RWPE2 (cell line): ENCODE measurements at regions not wholly inside any gene's neighbourhood (a gene's known extent, or its start where the extent isn't known, plus 50 kb on each side); places are given as distances from the start of the nearest gene placed in this dataset.

Experiments used
- ATAC-seq: fragments of 200-7000 bp; cut with Tn5 transposase; 3 replicates; pipeline ENCODE4 v1.9.1; 2021; ENCODE audit warnings: low read depth
- DNase-seq: peaks from one replicate; pipeline ENCODE4 v3.0.0-alpha.2; 2020; ENCODE audit warnings: low spot score
- H3K27ac ChIP-seq: fragments of 450-650 bp; 2 replicates; pipeline ENCODE4 v1.5.1; 2017; ENCODE audit warnings: mild to moderate bottlenecking; ENCODE audit not compliant: poor library complexity, severe bottlenecking
- H3K27me3 ChIP-seq: fragments of 250-450 bp; sonication (Bioruptor Pico); 2 replicates; pipeline ENCODE4 v1.5.1; 2021; ENCODE audit warnings: mild to moderate bottlenecking, moderate library complexity; ENCODE audit not compliant: insufficient read depth, poor library complexity, severe bottlenecking
- H3K36me3 ChIP-seq: fragments of 250-450 bp; sonication (Bioruptor Pico); 2 replicates; pipeline ENCODE4 v1.5.1; 2020; ENCODE audit warnings: low read depth, mild to moderate bottlenecking, moderate library complexity
- H3K4me1 ChIP-seq: fragments of 250-450 bp; sonication (Bioruptor Pico); 2 replicates; pipeline ENCODE4 v1.5.1; 2021; ENCODE audit warnings: mild to moderate bottlenecking, moderate library complexity; ENCODE audit not compliant: insufficient read depth, poor library complexity, severe bottlenecking
- H3K4me3 ChIP-seq: fragments of 250-450 bp; sonication (Bioruptor Pico); 2 replicates; pipeline ENCODE4 v1.5.1; 2021; ENCODE audit warnings: mild to moderate bottlenecking, moderate library complexity; ENCODE audit not compliant: severe bottlenecking
- H3K9me3 ChIP-seq: fragments of 250-450 bp; sonication (Bioruptor Pico); 2 replicates; pipeline ENCODE4 v1.5.1; 2021; ENCODE audit warnings: mild to moderate bottlenecking, moderate library complexity; ENCODE audit not compliant: severe bottlenecking
- CTCF ChIP-seq: fragments of 450-650 bp; IDR thresholded peaks from one replicate; pipeline ENCODE4 v1.5.1; 2017; ENCODE audit warnings: mild to moderate bottlenecking, moderate library complexity; ENCODE audit not compliant: poor library complexity, severe bottlenecking

- no peak overlapping the region for H3K4me3 ChIP-seq
- TF ChIP-seq CTCF: no peak
- H3K27ac ChIP-seq: no peak overlapping the region
- H3K27me3 ChIP-seq: no peaks in the 10 kb centered on the region
- no peak for ATAC-seq
- H3K9me3 ChIP-seq: no peaks in the 10 kb centered on the region
- H3K36me3 ChIP-seq: no peaks in the 10 kb centered on the region
- H3K4me1 ChIP-seq: no peaks in the 10 kb centered on the region
- no peak for DNase-seq
These were observed 90.3 kb upstream of the FRG1 start for GRCh38 chr4:189850239-189850856.

GRCh38 chr4:189858435-189858834 lies 82.2 kb upstream of the FRG1 start:
- Histone ChIP-seq H3K4me3 (no peak overlapping the region), H3K36me3 (no peaks in the 10 kb centered on the region), H3K9me3 (no peaks in the 10 kb centered on the region), H3K4me1 (no peaks in the 10 kb centered on the region), H3K27me3 (no peaks in the 10 kb centered on the region), H3K27ac (no peak overlapping the region)
- no peak for ATAC-seq
- DNase-seq: no peak
- no peak for TF ChIP-seq CTCF

- no peak for ATAC-seq
- H3K4me1 ChIP-seq: no peaks in the 10 kb centered on the region
- no peak overlapping the region for H3K27ac ChIP-seq
- H3K36me3 ChIP-seq: no peaks in the 10 kb centered on the region
- TF ChIP-seq CTCF: no peak
- H3K4me3 ChIP-seq: no peak overlapping the region
- H3K27me3 ChIP-seq: no peaks in the 10 kb centered on the region
- no peak for DNase-seq
- no peaks in the 10 kb centered on the region for H3K9me3 ChIP-seq
These were observed 79.6 kb upstream of the FRG1 start for GRCh38 chr4:189861101-189861500.

GRCh38 chr4:189869236-189869635 lies 71.4 kb upstream of the FRG1 start:
- Histone ChIP-seq H3K36me3 (no peaks in the 10 kb centered on the region), H3K27ac (no peak overlapping the region), H3K4me3 (no peak overlapping the region), H3K9me3 (no peaks in the 10 kb centered on the region), H3K27me3 (no peaks in the 10 kb centered on the region), H3K4me1 (no peaks in the 10 kb centered on the region)
- ATAC-seq (no peak), DNase-seq (no peak)
- TF ChIP-seq CTCF: no peak

GRCh38 chr4:189870511-189871234 lies 70.0 kb upstream of the FRG1 start:
- H3K36me3 ChIP-seq: no peaks in the 10 kb centered on the region
- no peaks in the 10 kb centered on the region for H3K27me3 ChIP-seq
- H3K4me1 ChIP-seq: no peaks in the 10 kb centered on the region
- DNase-seq (no peak), ATAC-seq (no peak)
- no peak overlapping the region for H3K27ac ChIP-seq
- H3K9me3 ChIP-seq: no peaks in the 10 kb centered on the region
- no peak overlapping the region for H3K4me3 ChIP-seq
- no peak for TF ChIP-seq CTCF
